Testis (tissue), 2 donors: ENCODE measurements at regions not wholly inside any gene's neighbourhood (a gene's known extent, or its start where the extent isn't known, plus 50 kb on each side); places are given as distances from the start of the nearest gene placed in this dataset.

Experiments
- CTCF ChIP-seq, 3 experiments: fragments of 450-650 bp in 2 of 3; fragments of 200-600 bp in 1 of 3; sonication (generic) in 1 of 3; IDR thresholded peaks; one replicate each; pipeline ENCODE4 v1.5.1; 2016 to 2019; ENCODE audit warnings: antibody characterized with exemption in 3 of 3, mild to moderate bottlenecking in 2 of 3, moderate library complexity in 1 of 3
- POLR2A ChIP-seq: fragments of 450-650 bp; IDR thresholded peaks from one replicate; pipeline ENCODE4 v1.6.1; 2017; ENCODE audit warnings: antibody characterized with exemption, mild to moderate bottlenecking, moderate library complexity

- TF ChIP-seq CTCF (IDR thresholded peaks at IDR 0.05) (no peak), POLR2A (no peak)
These were observed 125.4 kb upstream of the WNT4 start for GRCh38 chr1:22268327-22268726.
